ENCODE measurements at regions not wholly inside any gene's neighbourhood (a gene's known extent, or its start where the extent isn't known, plus 50 kb on each side); places are given as distances from the start of the nearest gene placed in this dataset.

DNA sequence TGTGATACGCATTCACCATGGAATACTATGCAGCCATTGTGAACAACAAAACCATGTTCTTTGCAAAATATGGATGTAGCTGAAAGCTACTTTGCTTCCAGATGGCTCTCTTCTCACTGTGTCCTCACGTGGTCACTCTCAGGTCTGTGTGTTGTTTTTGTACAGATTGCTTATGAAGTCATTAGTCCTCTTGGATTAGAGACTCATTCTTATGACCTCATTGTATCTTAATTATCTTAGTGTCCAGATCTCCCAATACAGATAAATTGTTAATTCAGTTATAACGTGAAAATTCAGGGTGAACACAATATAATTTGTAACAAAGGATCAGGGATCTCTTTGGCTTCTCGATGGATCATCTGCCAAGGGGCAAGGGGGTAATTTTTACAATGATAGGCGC is 100.4 kb upstream of the TOP3B start:
- TF ChIP-seq, protein P1, sequence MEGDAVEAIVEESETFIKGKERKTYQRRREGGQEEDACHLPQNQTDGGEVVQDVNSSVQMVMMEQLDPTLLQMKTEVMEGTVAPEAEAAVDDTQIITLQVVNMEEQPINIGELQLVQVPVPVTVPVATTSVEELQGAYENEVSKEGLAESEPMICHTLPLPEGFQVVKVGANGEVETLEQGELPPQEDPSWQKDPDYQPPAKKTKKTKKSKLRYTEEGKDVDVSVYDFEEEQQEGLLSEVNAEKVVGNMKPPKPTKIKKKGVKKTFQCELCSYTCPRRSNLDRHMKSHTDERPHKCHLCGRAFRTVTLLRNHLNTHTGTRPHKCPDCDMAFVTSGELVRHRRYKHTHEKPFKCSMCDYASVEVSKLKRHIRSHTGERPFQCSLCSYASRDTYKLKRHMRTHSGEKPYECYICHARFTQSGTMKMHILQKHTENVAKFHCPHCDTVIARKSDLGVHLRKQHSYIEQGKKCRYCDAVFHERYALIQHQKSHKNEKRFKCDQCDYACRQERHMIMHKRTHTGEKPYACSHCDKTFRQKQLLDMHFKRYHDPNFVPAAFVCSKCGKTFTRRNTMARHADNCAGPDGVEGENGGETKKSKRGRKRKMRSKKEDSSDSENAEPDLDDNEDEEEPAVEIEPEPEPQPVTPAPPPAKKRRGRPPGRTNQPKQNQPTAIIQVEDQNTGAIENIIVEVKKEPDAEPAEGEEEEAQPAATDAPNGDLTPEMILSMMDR (IDR thresholded peaks at IDR 0.05): no peak
- no peak for TF ChIP-seq POLR2A (IDR thresholded peaks at IDR 0.05)

All from right lobe of liver (tissue), 4 donors.